Limb (tissue), 2 donors: ENCODE measurements at regions not wholly inside any gene's neighbourhood (a gene's known extent, or its start where the extent isn't known, plus 50 kb on each side); places are given as distances from the start of the nearest gene placed in this dataset.

Source experiments
- DNase-seq, 2 donors: peaks; one replicate each; pipeline ENCODE4 v3.0.0-alpha.2; 2016; ENCODE audit errors: extremely low spot score in 2 of 2

DNA sequence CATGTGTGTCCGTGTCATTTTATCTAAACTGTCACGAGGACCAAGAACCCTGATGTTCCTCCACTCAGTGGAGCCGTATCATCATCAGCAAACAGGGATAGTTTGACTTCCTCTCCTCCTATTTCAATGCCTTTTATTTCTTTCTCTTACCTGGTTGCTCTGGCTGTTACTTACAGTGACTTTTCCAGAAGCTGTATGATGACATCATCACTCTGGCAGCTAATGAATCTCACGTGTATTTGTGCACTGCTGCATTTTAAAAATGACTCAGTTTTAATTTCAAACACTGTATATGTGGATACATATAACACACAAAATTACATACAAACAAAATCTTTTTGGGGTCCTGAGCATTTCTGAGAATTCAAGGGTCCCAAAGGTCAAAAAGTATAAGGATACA is 481.4 kb downstream of the CDH2 start:
- DNase-seq = no peak

DNA sequence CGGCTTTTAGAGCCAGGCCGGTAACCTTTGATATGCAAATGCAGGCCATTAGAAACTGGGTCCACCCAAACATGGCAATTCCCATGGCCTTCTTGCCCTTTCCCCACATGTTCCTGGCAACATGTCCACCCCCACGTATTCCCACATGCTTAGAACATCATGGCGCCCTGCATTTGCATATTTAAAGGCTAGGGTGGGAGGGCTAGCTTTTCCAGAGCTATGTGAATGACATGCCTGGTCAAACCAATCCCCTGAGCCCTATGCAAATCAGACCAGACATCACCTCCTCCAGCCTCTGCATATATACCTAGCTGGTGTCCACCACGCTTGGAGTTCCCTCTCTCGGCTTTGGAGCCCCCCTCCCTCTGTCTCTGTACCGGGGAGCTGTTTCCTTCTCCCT is 481.9 kb downstream of the CDH2 start:
- no peak for DNase-seq

DNA sequence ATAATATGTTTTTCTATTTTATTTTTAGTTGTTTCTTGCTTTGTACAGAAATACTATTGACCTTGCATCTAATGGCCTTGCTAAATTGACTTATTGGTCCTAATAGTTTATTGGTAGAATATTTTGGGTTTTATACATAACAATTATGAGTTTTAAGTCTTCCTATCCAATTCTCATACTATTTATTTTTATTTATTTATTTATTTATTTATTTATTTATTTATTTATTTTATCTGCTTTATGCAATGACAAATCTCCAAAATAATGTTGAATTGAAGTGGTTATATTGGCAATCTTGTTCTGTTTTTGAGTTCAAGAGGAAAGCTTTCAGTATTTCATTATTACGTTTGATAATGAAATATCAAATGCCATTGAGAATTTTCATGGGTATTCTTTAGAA is 488.3 kb downstream of the CDH2 start:
- DNase-seq = no peak

DNA sequence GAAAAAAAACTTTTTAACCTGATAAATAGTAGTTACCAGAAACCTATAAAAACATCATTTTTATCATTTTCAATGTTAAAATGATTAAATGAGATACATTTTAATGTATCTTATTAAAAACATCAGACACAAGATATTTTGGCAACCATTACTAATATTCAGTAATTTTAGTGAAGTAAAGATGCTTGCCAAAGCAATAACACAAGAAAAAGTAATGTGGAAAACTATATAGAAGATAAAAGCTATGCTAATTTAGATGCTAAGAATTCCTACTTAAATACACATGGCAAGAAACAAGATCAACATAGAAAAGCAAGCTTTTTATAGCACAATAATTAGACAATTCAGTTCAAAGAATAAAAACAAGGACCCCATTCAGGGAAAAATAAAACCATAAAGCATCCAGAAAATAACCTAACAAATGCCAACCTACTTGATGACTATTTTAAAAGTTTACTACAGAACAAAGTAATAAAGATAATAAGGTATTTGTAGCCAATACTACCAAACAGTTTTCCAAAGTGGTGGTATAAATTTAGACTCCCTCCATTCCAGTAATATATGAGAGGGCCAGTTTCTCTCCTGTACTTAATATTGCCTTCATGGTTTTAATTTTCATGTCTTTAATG is 489.5 kb downstream of the CDH2 start:
- no peak for DNase-seq

DNA sequence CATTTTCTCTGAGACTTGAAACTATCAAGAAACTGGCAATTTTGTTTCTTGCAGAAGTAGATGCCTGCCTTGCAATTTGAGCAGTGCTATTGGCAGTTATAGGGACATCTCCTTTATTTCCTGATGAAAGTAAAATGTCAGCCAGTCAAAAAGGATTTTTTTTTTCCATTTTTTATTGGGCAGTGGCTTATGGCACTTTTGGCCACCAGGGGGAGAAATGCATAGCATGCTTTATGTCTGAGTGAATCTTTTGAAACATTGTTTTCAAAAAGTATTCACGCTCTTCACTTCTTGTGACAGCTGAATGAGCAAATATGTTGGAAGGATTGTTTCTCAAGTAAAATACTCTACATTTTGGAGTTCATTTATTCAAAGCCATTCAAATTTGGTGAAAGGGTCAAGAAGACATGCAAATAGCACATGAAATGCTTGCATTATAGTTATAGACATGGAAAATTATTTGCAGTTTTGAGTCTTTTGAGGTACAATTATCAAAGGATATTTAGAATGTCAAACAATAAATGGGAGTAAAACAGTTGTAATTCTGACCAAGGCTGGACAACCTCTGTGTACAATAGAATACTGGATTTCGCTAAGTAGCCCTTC is 491.0 kb downstream of the CDH2 start:
- DNase-seq = peak in 1 of 2 donors; percentile 23

DNA sequence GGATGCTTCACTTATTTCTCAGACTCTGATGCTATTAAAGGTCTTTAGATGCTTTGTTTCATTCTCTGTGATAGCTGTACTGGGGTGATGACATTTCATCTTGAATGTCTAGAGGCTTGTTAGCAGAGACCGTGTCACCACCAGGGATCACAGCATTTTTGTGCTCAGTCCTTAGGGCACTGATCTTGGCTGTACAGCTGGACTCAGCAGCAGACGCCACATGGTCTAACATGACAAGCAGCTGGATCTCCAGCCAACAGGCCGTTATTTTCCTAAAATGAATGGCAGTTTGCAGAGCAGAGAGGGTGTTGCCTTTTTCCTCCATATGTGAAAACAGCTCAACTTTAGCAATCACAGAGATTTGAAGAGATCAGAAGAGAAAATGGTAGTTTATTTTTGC is 491.8 kb downstream of the CDH2 start:
- no peak for DNase-seq

DNA sequence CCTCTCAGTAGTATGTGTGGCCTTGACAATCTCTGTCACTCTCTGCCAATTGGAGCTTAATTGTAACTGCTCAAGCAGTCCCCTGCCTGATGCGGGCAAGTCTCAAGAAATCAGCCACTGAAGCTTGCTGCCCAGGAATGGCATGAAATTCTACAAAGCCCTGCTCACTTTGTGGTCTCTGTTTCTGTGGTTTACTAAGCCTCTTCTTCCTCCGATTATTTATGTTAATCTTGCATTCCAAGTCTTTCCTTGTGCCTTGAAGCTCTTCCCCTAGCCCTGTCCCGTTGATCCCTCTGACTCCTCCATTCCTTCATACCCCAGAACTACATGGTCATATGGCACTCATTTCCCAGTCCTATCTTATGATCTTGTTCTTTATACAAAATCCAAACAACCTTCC is 489.3 kb upstream of the CHST9 start:
- no peak for DNase-seq

DNA sequence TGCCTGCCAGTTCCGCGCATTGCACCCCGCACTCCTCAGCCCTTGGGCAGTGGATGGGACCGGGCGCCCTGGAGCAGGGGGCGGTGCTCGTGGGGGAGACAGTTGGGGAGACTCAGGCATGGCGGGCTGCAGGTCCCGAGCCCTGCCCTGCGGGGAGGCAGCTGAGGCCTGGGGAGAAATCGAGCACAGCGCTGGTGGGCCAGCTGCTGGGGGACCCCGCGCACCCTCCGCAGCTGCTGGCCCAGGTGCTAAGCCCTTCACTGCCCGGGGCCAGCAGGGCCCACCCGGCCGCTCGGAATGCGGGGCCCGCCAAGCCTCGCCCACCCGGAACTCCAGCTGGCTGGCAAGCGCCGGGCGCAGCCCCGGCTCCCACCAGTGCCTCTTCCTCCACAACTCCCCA is 488.8 kb upstream of the CHST9 start:
- DNase-seq = no peak

DNA sequence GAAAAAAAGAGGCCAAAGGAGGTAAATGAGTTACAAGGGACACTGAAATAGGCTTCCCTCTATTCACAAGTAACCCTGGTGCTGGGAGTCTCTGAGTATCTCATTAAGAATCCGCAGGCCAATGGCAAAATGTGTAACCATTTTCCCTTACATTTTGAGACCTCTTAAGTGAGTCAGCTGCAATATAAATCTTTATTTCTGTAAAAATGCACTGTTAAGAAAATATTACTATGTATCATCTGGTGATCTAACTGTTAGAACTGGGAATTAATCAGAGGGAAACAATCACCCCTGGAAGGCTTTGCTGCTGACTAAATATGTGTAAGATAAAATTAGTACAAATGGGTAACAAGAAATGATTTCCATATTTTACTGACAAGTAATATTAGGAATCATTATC is 483.1 kb upstream of the CHST9 start:
- no peak for DNase-seq

DNA sequence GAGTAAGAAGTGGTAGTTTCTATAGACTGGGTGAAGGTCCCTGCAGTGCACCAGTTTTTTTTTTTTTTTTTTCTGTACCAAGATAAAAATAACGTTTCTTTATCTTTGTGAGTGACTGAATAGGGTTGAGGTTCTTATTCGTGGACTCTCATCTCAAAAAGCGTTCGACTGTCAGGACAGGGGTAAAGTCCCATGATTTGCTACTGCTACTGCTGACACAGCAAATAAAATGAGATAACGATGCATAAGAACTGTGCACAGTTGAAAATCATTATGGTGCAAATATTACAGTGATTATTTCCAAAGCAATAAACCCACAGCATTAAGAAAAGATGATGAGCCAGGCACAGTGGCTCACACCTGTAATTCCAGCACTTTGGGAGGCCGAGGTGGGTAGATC is 482.0 kb upstream of the CHST9 start:
- no peak for DNase-seq

DNA sequence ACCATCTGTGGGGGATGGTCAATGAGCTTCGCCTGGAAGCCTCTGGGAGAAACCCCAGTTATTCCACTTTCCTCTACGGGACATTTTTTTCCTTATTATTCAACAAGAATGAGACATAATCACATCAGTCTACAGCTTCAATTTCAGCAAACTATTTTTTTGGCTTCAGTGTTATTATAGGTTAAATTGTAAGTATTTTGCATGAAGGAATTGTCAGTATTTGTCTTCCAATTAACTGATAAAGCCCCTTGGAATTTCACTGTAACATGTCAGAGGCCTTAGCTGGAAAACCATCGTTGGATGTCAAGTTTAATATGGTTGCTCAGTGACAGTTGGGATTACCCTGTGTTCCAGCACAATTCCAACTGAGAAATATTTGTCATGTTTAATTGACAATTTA is 480.9 kb upstream of the CHST9 start:
- DNase-seq = no peak

DNA sequence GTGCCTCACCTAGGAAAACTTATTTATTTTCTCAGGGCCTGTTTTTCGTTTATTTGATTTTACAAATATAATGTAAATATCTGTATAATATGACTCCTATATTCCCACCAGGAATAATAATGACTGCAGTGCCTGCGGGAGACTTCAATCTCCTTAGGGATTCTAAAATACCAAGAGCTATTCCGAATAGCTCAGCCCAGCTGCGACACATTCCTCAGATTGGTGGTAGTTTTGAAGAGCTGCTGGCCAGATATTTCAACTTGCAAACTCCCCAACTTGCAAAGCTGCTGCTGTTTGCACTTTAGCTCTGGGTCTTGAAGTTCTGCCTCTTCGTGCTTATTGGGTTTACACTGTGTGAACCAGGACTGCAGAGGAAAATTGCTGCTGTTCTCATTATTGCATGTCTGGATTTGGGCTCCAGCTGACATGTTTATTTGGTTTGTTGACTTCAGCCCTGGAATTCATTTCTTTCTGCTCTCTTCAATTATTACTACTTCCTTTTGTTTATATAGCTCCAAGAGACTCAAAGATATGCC is 480.2 kb upstream of the CHST9 start:
- DNase-seq = no peak

DNA sequence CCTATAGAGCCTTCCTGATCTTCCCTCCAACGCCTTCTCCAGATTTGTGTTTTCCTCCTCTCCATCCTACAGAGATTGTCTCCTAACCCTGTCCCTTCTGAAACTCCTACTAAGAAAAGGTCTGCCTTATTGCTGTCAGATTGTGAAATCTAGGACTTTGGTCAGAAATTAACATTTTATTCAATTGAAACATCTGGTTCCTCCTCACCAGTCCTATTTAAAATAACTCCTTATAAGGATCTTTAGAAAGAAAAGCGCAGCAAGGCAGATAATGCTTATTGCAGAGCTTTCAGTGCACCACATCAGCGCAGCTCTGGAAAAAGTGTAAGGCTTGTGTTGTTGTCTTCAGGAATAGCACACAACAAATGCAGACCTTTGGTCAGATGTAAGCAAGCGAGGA is 477.8 kb upstream of the CHST9 start:
- no peak for DNase-seq

DNA sequence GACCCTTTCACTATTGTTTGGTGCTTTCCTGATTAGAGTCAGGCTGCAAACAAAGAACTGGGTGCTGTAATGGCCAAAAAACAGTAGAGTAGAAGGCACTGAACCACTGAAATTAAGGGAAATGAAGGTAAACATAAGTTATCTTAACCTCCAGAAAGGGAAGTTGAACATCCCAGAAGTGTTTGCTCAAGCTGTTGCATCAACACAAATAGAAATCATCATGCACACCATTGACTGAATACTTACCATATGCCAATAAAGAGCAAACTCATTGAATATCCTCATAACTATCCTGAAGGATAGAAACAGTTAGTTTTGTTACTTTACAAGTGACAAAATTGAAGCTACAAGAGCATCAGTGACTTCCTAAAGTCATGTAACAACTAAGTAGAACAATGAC is 477.4 kb upstream of the CHST9 start:
- no peak for DNase-seq

DNA sequence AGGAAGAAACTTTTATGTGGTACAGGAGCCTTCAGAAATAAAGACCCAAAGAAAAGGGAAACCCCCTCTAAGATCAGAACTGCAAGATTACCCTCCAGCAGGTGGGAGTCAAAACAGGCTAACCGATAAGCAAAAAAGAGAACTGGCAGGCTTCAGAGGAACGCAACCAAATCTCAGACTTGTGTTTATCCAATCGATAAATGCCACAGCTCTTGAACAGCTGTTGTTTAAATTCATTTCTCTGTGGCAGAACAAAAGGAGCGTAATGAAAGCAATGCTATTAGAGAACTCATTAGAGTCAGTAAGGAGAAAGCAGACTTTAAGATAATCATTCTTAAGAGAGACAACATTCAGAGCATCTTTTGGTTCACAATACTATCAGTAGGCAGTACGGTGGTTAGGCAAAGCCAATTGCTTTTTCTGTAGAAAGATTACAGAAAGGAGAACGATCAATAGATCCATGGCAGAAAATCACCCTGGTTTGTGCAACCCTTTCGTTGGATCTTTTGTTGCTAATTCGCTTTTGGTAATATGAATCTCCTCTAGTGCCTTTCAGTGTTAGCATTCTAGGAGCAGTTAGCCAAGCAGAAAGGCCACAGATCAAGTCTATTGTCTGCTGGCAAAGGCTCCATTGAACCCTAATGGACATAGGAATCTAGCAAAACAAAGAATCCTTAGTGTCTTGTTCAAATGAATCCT is 476.4 kb upstream of the CHST9 start:
- no peak for DNase-seq

DNA sequence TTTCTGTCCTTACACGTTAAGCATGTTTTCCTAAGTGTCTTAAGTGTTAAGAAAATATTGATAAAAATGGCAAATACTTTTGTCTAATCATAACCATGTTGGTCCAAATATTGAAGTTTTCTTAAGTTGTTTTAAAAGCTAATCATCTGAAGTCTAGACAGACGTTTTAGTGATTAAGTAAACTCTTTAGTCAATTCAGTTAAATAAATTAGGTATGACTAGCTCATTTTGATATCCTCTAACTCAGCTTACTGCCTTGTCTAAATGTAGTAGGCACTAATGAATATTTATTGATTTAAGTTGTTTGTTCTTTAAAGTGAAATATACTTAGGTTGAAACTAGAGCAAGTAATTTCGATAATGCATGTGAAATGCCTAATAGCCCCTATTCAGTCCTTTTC is 471.8 kb upstream of the CHST9 start:
- no peak for DNase-seq

DNA sequence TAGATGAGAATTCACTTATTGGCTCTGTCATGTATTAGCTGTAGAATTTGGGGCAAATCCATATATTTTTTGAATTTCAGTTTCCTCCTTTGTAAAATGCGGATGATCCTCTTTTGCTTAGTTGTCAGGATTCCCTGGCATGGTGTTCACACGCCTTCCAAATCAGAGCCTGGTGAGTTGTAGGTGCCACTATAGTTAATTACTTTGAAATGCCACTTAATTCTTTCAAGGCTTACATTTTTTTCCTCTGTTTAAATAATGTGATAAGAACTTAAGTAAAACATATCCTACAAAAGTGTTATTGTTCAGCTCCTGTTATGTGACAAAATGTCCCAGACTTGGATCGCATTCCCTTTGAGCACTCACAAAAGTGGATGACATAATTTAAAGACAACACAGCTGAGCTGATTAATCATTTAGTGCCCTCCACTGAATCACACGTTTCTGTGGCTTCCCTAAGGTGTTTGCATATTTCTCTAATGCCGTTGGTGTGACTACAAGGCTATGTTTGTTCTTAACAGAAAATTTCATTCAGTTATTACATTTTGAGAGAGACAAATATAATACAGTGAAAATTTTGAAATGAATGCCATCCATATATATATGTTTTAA is 471.2 kb upstream of the CHST9 start:
- no peak for DNase-seq

DNA sequence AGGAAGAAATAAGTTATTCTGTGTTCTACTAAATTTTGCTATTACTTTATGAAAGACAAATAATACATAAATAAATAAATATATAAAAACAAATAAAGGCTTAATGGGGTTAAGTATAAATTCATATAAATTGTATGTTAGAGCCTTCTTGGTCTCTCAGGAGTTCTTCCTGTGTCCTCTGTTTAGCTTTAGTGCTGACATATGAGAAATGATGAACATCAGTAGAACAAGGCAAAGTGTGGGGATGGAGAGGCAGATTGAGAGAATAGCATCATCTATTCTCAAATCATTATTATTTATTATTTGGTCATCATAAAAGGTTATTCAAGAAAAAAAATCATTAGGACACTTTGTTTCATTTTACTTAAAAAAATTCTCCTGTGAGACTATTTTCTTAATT is 468.1 kb upstream of the CHST9 start:
- no peak for DNase-seq

DNA sequence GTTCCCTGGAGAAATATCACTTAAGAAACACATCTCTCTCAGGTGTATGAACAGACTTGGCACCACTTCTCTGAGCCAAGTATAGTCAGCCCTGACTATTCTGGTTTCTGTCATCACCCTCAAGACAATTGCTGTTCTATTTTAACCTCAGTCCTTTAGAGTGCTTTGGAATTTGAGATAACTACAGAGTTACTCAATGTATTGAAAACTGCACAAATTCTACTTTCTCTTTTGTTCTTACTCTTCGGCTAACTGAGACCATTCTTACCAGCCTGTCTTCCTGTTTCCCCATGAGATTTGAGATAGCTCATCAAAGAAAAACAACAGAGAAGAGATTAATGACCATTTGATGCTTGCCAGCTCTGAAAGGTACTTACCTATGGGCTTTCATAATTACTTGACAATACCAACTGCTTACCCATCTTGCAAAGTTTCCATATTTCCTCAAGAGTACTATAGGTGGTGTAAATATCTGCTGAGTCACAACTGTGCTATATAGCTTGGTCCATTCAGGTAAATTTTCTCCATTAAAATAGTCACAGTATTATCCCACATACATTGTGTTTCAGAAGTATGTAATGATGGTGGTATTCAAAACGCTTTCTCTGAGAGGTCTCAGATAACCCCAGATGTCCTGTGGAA is 467.5 kb upstream of the CHST9 start:
- no peak for DNase-seq

DNA sequence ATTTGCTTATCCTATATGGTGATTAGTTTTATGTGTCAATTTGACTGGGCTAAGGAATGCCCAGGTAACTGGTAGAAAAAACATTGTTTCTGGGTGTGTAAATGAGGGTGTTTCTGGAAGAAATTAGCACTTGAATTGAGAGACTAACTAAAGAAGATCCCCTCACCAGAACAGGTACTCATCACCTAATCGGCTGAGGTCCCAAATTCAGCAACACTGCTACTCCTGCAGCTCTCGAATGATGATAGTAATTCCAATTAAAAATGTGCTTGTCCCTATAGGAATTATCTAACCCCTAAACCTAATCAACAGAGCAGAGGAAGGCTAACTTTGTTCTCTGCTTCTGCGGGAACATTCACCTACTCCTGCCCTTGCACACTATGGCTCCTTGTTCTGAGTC is 464.5 kb upstream of the CHST9 start:
- no peak for DNase-seq

DNA sequence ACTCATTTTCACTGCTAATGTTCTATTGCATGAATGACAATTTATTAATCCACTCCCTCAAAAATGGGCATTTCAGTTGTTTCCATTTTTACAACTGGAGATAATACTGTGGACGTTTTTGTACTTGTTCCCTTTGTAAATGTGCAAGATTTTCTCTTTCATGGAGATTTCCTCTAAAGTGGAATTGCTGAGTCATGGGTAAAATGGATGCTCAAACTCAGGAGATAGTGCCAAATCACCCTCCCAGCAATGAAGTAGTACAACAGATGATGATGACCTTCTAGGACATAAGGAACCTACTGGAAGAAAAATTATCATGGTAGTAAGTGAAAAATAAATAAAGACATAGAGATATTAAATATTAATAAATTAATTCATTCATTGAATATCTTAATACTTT is 460.8 kb upstream of the CHST9 start:
- DNase-seq = no peak

DNA sequence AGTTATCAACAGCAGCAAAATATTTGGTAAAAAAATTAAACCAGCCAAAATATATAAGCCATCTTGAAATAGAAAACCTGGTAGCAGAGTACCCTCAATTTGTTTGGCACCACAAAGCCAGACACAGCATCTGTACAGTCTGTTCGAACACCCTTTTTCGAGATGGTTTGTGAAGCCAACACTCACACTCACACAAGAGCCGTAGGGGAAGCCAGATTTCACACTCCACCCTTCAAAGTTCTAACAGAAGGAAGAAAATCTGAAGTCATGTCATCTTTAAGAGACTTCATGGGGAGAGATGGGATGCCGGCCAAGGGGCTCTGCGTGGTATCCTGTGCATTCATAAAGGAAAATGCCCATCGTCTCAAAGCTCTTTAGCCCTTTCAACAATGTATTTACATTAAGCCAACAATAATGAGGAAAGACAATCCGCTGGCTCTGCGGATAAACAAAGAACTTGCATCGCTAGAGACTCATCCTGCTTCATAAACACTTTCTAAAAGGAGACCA is 451.5 kb upstream of the CHST9 start:
- no peak for DNase-seq
